ENCODE measurements at regions not wholly inside any gene's neighbourhood (a gene's known extent, or its start where the extent isn't known, plus 50 kb on each side); places are given as distances from the start of the nearest gene placed in this dataset.

- no peak for TF ChIP-seq POLR2A (IDR thresholded peaks at IDR 0.05)
- TF ChIP-seq, protein P1, sequence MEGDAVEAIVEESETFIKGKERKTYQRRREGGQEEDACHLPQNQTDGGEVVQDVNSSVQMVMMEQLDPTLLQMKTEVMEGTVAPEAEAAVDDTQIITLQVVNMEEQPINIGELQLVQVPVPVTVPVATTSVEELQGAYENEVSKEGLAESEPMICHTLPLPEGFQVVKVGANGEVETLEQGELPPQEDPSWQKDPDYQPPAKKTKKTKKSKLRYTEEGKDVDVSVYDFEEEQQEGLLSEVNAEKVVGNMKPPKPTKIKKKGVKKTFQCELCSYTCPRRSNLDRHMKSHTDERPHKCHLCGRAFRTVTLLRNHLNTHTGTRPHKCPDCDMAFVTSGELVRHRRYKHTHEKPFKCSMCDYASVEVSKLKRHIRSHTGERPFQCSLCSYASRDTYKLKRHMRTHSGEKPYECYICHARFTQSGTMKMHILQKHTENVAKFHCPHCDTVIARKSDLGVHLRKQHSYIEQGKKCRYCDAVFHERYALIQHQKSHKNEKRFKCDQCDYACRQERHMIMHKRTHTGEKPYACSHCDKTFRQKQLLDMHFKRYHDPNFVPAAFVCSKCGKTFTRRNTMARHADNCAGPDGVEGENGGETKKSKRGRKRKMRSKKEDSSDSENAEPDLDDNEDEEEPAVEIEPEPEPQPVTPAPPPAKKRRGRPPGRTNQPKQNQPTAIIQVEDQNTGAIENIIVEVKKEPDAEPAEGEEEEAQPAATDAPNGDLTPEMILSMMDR (IDR thresholded peaks at IDR 0.05), result no peak
These were observed 139.0 kb upstream of the ZFHX3 start for GRCh38 chr16:73186752-73187601.
